HepG2 (cell line): ENCODE measurements at regions not wholly inside any gene's neighbourhood (a gene's known extent, or its start where the extent isn't known, plus 50 kb on each side); places are given as distances from the start of the nearest gene placed in this dataset.

Experiments
- CHCHD3 ChIP-seq: sonication (generic); formaldehyde crosslinking; IDR thresholded peaks from 2 replicates; pipeline ENCODE4 v1.8.0; 2022; ENCODE audit warnings: mild to moderate bottlenecking, missing genetic modification reagents, moderate library complexity
- CHD4 ChIP-seq: fragments of 200-600 bp; sonication (generic); IDR thresholded peaks from 2 replicates; pipeline ENCODE4 v1.7.0; 2017; ENCODE audit warnings: mild to moderate bottlenecking, low read length, borderline replicate concordance
- ELF3 ChIP-seq: IDR thresholded peaks from 2 replicates; pipeline ENCODE4 v1.6.1; 2016; ENCODE audit warnings: missing genetic modification reagents, missing compliant biosample characterization
- FOXA1 ChIP-seq, 2 experiments: fragments of 450-650 bp in 1 of 2; sonication (generic) in 1 of 2; formaldehyde crosslinking in 1 of 2; IDR thresholded peaks; 2 replicates each; pipeline versions ENCODE4 v1.4.0 to v1.6.1; 2016 to 2020; ENCODE audit warnings: missing genetic modification reagents in 1 of 2
- MZF1 ChIP-seq: sonication (generic); formaldehyde crosslinking; IDR thresholded peaks from 2 replicates; pipeline ENCODE4 v1.8.1; 2023; ENCODE audit warnings: mild to moderate bottlenecking, missing genetic modification reagents, borderline replicate concordance
- NFE2 ChIP-seq: sonication (generic); formaldehyde crosslinking; IDR thresholded peaks from 2 replicates; pipeline ENCODE4 v1.4.0; 2020; ENCODE audit warnings: missing genetic modification reagents
- YEATS2 ChIP-seq: sonication (generic); formaldehyde crosslinking; IDR thresholded peaks from 2 replicates; pipeline ENCODE4 v1.4.0; 2020; ENCODE audit warnings: missing genetic modification reagents, borderline replicate concordance
- ZKSCAN1 ChIP-seq: fragments of 150-350 bp; IDR thresholded peaks from 2 replicates; pipeline ENCODE4 v1.6.1; 2014; ENCODE audit warnings: low read length
- ZNF33A ChIP-seq: sonication (generic); formaldehyde crosslinking; IDR thresholded peaks from 2 replicates; pipeline ENCODE4 v1.5.1; 2020; ENCODE audit warnings: missing genetic modification reagents, mild to moderate bottlenecking, moderate library complexity, borderline replicate concordance
- ZSCAN20 ChIP-seq: sonication (generic); formaldehyde crosslinking; IDR thresholded peaks from 2 replicates; pipeline ENCODE4 v1.4.0; 2020; ENCODE audit warnings: missing genetic modification reagents, mild to moderate bottlenecking, borderline replicate concordance
- TF ChIP-seq, protein P1 (sequence below), 2 experiments: IDR thresholded peaks; 2 replicates each; pipeline ENCODE4 v1.6.1; 2011 to 2012; ENCODE audit warnings: low read length in 2 of 2, borderline replicate concordance in 1 of 2, low read depth in 1 of 2, mild to moderate bottlenecking in 1 of 2, moderate library complexity in 1 of 2
- TF ChIP-seq, protein P2 (sequence below): sonication (generic); formaldehyde crosslinking; IDR thresholded peaks from 2 replicates; pipeline ENCODE4 v1.9.0; 2022; ENCODE audit warnings: missing genetic modification reagents, mild to moderate bottlenecking, borderline replicate concordance
- TF ChIP-seq, protein P3 (sequence below): sonication (generic); formaldehyde crosslinking; IDR thresholded peaks from 2 replicates; pipeline ENCODE4 v1.5.0; 2020; ENCODE audit warnings: mild to moderate bottlenecking, missing genetic modification reagents, moderate library complexity
- TF ChIP-seq, protein P4 (sequence below): sonication (generic); formaldehyde crosslinking; IDR thresholded peaks from 2 replicates; pipeline ENCODE4 v1.9.0; 2021; ENCODE audit warnings: missing genetic modification reagents, borderline replicate concordance

DNA sequence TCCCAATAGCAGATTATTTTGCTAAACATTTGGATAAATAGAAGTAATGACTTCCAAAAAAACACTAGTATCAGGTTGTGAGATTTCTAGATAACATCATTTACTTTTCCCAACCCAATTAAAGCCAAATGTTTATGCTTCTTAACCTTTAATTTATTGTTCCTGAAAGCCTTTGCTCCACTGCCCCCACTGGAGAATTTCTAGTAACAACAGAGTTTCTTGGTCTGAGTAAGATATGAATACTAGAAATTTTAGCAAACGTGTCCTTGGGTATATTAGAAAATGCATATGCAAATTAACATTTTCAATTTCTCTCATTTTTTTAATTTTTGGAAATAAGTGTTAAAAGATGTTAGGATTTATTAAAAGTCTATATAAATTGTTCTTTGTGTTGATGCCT is 958.0 kb upstream of the PHF14 start:
- no peak for TF ChIP-seq YEATS2 (CRISPR knock-in tag)
- TF ChIP-seq, protein P1, sequence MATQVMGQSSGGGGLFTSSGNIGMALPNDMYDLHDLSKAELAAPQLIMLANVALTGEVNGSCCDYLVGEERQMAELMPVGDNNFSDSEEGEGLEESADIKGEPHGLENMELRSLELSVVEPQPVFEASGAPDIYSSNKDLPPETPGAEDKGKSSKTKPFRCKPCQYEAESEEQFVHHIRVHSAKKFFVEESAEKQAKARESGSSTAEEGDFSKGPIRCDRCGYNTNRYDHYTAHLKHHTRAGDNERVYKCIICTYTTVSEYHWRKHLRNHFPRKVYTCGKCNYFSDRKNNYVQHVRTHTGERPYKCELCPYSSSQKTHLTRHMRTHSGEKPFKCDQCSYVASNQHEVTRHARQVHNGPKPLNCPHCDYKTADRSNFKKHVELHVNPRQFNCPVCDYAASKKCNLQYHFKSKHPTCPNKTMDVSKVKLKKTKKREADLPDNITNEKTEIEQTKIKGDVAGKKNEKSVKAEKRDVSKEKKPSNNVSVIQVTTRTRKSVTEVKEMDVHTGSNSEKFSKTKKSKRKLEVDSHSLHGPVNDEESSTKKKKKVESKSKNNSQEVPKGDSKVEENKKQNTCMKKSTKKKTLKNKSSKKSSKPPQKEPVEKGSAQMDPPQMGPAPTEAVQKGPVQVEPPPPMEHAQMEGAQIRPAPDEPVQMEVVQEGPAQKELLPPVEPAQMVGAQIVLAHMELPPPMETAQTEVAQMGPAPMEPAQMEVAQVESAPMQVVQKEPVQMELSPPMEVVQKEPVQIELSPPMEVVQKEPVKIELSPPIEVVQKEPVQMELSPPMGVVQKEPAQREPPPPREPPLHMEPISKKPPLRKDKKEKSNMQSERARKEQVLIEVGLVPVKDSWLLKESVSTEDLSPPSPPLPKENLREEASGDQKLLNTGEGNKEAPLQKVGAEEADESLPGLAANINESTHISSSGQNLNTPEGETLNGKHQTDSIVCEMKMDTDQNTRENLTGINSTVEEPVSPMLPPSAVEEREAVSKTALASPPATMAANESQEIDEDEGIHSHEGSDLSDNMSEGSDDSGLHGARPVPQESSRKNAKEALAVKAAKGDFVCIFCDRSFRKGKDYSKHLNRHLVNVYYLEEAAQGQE (IDR thresholded peaks at IDR 0.05; ENCODE audit: borderline replicate concordance in 1 of 2, low read depth in 1 of 2, low read length in 2 of 2): no peak
- TF ChIP-seq, protein P2, sequence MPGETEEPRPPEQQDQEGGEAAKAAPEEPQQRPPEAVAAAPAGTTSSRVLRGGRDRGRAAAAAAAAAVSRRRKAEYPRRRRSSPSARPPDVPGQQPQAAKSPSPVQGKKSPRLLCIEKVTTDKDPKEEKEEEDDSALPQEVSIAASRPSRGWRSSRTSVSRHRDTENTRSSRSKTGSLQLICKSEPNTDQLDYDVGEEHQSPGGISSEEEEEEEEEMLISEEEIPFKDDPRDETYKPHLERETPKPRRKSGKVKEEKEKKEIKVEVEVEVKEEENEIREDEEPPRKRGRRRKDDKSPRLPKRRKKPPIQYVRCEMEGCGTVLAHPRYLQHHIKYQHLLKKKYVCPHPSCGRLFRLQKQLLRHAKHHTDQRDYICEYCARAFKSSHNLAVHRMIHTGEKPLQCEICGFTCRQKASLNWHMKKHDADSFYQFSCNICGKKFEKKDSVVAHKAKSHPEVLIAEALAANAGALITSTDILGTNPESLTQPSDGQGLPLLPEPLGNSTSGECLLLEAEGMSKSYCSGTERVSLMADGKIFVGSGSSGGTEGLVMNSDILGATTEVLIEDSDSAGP: no peak
- no peak for TF ChIP-seq NFE2
- TF ChIP-seq ZSCAN20 (CRISPR knock-in tag): no peak
- no peak for TF ChIP-seq CHD4
- no peak for TF ChIP-seq ZKSCAN1
- TF ChIP-seq, protein P3, sequence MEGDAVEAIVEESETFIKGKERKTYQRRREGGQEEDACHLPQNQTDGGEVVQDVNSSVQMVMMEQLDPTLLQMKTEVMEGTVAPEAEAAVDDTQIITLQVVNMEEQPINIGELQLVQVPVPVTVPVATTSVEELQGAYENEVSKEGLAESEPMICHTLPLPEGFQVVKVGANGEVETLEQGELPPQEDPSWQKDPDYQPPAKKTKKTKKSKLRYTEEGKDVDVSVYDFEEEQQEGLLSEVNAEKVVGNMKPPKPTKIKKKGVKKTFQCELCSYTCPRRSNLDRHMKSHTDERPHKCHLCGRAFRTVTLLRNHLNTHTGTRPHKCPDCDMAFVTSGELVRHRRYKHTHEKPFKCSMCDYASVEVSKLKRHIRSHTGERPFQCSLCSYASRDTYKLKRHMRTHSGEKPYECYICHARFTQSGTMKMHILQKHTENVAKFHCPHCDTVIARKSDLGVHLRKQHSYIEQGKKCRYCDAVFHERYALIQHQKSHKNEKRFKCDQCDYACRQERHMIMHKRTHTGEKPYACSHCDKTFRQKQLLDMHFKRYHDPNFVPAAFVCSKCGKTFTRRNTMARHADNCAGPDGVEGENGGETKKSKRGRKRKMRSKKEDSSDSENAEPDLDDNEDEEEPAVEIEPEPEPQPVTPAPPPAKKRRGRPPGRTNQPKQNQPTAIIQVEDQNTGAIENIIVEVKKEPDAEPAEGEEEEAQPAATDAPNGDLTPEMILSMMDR: no peak
- TF ChIP-seq MZF1 (CRISPR knock-in tag): no peak
- no peak for TF ChIP-seq FOXA1 (IDR thresholded peaks at IDR 0.05)
- TF ChIP-seq FOXA1 (CRISPR knock-in tag; IDR thresholded peaks at IDR 0.05): no peak
- TF ChIP-seq, protein P4, sequence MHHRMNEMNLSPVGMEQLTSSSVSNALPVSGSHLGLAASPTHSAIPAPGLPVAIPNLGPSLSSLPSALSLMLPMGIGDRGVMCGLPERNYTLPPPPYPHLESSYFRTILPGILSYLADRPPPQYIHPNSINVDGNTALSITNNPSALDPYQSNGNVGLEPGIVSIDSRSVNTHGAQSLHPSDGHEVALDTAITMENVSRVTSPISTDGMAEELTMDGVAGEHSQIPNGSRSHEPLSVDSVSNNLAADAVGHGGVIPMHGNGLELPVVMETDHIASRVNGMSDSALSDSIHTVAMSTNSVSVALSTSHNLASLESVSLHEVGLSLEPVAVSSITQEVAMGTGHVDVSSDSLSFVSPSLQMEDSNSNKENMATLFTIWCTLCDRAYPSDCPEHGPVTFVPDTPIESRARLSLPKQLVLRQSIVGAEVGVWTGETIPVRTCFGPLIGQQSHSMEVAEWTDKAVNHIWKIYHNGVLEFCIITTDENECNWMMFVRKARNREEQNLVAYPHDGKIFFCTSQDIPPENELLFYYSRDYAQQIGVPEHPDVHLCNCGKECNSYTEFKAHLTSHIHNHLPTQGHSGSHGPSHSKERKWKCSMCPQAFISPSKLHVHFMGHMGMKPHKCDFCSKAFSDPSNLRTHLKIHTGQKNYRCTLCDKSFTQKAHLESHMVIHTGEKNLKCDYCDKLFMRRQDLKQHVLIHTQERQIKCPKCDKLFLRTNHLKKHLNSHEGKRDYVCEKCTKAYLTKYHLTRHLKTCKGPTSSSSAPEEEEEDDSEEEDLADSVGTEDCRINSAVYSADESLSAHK (CRISPR knock-in tag): no peak
- no peak for TF ChIP-seq CHCHD3 (CRISPR knock-in tag)
- no peak for TF ChIP-seq ZNF33A
- no peak for TF ChIP-seq ELF3 (CRISPR knock-in tag)
